K562 (cell line): ENCODE measurements at regions not wholly inside any gene's neighbourhood (a gene's known extent, or its start where the extent isn't known, plus 50 kb on each side); places are given as distances from the start of the nearest gene placed in this dataset.
"Not testable (repeated sequence)": the region's sequence is repeated elsewhere in the genome, so short reads cannot be mapped to it uniquely, and the experiment has no call there.

ENCODE experiments used
- ATAC-seq: fragments of 200-7000 bp; cut with Tn5 transposase; 3 replicates; pipeline ENCODE4 v1.9.1; 2020; ENCODE audit warnings: moderate library complexity
- BruUV-seq: library from RNA; stranded (reverse); fragments of 400-500 nt; replicated peaks from 2 replicates; lab custom pipeline; 2021; lab: Mats Ljungman, UMichigan
- CTCF ChIA-PET: fragments of 300-600 bp; formaldehyde crosslinking; extraction: SDS; loops from one replicate; lab custom pipeline; 2021; ENCODE audit warnings: low intra/inter-chr PET ratio; lab: Yijun Ruan, JAX
- POLR2A ChIA-PET: fragments of 300-600, 350-650 bp; sonication (Branson Sonifier 250); formaldehyde crosslinking; extraction: SDS; loops from one replicate; lab custom pipeline; 2021; ENCODE audit warnings: antibody characterized with exemption, inconsistent platforms; lab: Yijun Ruan, JAX
- DNase-seq, 4 experiments: peaks; one replicate each; pipeline versions ENCODE4 v3.0.0 to v3.0.0-alpha.2; 2011 to 2018; ENCODE audit warnings: low spot score in 3 of 4, mixed read lengths in 3 of 4; ENCODE audit errors: extremely low read depth in 1 of 4
- FAIRE-seq: peaks from 2 replicates; lab custom pipeline; 2011; peaks lifted over from hg19 to GRCh38; lab: Jason Lieb, UNC
- H2AFZ ChIP-seq: 2 replicates; pipeline ENCODE4 v1.6.0; 2011; ENCODE audit warnings: low read depth, low read length, control low read depth, inconsistent platforms
- H3K27ac ChIP-seq: fragments of 200-600 bp; 3 replicates; pipeline ENCODE4 v1.8.0; 2011; ENCODE audit warnings: low read depth, mild to moderate bottlenecking, control low read depth, inconsistent platforms, low read length, moderate library complexity, mixed read lengths; ENCODE audit errors: extremely low read depth
- H3K27me3 ChIP-seq, 2 experiments: fragments of 300-600 bp in 1 of 2; 2 replicates in 1 of 2; 3 replicates in 1 of 2; pipeline versions ENCODE4 v1.6.0 to v1.8.0; 2011; ENCODE audit warnings: inconsistent platforms in 2 of 2, low read length in 2 of 2, mild to moderate bottlenecking in 1 of 2, mixed read lengths in 1 of 2, moderate library complexity in 1 of 2; ENCODE audit not compliant: control insufficient read depth in 2 of 2, insufficient read depth in 2 of 2
- H3K36me3 ChIP-seq: fragments of 300-600 bp; 3 replicates; pipeline ENCODE4 v1.8.0; 2011; ENCODE audit warnings: mild to moderate bottlenecking, low read length, inconsistent platforms; ENCODE audit not compliant: control insufficient read depth, insufficient read depth
- H3K4me1 ChIP-seq, 2 experiments: fragments of 200-600 bp in 1 of 2; replicated peaks in 1 of 2; 2 replicates in 1 of 2; 3 replicates in 1 of 2; pipeline versions ENCODE4 v1.5.1 to v1.8.0; 2011; ENCODE audit warnings: inconsistent platforms in 2 of 2, low read length in 2 of 2, mild to moderate bottlenecking in 1 of 2, mixed read lengths in 1 of 2, moderate library complexity in 1 of 2; ENCODE audit not compliant: control insufficient read depth in 2 of 2, insufficient read depth in 2 of 2
- H3K4me2 ChIP-seq: 2 replicates; pipeline ENCODE4 v1.6.1; 2011; ENCODE audit warnings: low read length, control low read depth, inconsistent platforms, mixed read lengths; ENCODE audit not compliant: insufficient read depth
- H3K4me3 ChIP-seq: fragments of 200-600 bp; sonication (generic), shearing (Covaris generic); 2 replicates; pipeline ENCODE4 v1.5.1; 2016; ENCODE audit warnings: control low read depth, inconsistent platforms
- H3K79me2 ChIP-seq: fragments of 200-600 bp; 3 replicates; pipeline ENCODE4 v1.8.0; 2011; ENCODE audit warnings: low read length, inconsistent platforms; ENCODE audit not compliant: control insufficient read depth, insufficient read depth
- H3K9ac ChIP-seq, 2 experiments: 2 replicates each; pipeline versions ENCODE4 v1.6.0 to v1.6.1; 2011; ENCODE audit warnings: low read depth in 2 of 2, low read length in 2 of 2, control low read depth in 1 of 2, inconsistent platforms in 1 of 2, mild to moderate bottlenecking in 1 of 2, mixed read lengths in 1 of 2; ENCODE audit not compliant: insufficient read depth in 1 of 2
- H3K9me1 ChIP-seq: one replicate; pipeline ENCODE4 v1.6.0; 2011; ENCODE audit warnings: inconsistent platforms, mild to moderate bottlenecking, low read length, moderate library complexity; ENCODE audit not compliant: control insufficient read depth, insufficient read depth
- H3K9me3 ChIP-seq: replicated peaks from 2 replicates; pipeline ENCODE4 v1.5.1; 2011; ENCODE audit warnings: low read depth, low read length, inconsistent platforms; ENCODE audit not compliant: control insufficient read depth, insufficient read depth
- H4K20me1 ChIP-seq: replicated peaks from 2 replicates; pipeline ENCODE4 v1.6.1; 2011; ENCODE audit warnings: low read length, inconsistent platforms, mixed read lengths; ENCODE audit not compliant: control insufficient read depth, insufficient read depth
- IRF2 ChIP-seq: sonication (generic); formaldehyde crosslinking; IDR thresholded peaks from 2 replicates; pipeline ENCODE4 v1.8.1; 2022; ENCODE audit warnings: mild to moderate bottlenecking, missing genetic modification reagents
- PHTF2 ChIP-seq: fragments of 250-450 bp; sonication (Bioruptor Pico); IDR thresholded peaks from 2 replicates; pipeline ENCODE4 v1.5.0; 2021; ENCODE audit warnings: mild to moderate bottlenecking
- ZNF707 ChIP-seq: fragments of 250-450 bp; sonication (Bioruptor Pico); conservative IDR thresholded peaks from 2 replicates; pipeline ENCODE4 v1.8.0; 2022; ENCODE audit warnings: inconsistent platforms, mild to moderate bottlenecking, moderate library complexity
- WGBS: fragments of 100-300 bp; shearing (Covaris generic); methylation state at CpG from one replicate; pipeline ENCODE4 v1.1.6; 2016; ENCODE audit warnings: low coverage, mixed read lengths; ENCODE audit not compliant: insufficient coverage; ENCODE audit errors: missing lambda C conversion rate; 5-methylcytosine and 5-hydroxymethylcytosine counted together
- in situ Hi-C: fragments of 300-500 bp; cut with MboI; formaldehyde crosslinking; loops from 4 replicates; pipeline ENCODE4 v1.15.0; 2018; ENCODE audit warnings: inconsistent platforms, mixed read lengths
- intact Hi-C: fragments of 100-400 bp; cut with micrococcal nuclease; formaldehyde crosslinking; loops from 2 replicates; pipeline ENCODE4 v1.14.2; 2022

- no peak overlapping the region for H3K9ac ChIP-seq
- no peak overlapping the region for H3K4me3 ChIP-seq
- H3K9me3 ChIP-seq: no peaks in the 10 kb centered on the region
- intact Hi-C loops (no loop called here), in situ Hi-C loops (no loop called here)
- TF ChIP-seq IRF2 (no peak), PHTF2 (CRISPR knock-in tag) (no peak)
- H3K36me3 ChIP-seq: no peaks in the 10 kb centered on the region
- CTCF ChIA-PET: no interaction called here
- H3K9me1 ChIP-seq: no peaks in the 10 kb centered on the region
- no peak overlapping the region for H2AFZ ChIP-seq
- no peak for DNase-seq
- BruUV-seq: no TSS peak
- POLR2A ChIA-PET: no interaction called here
- 0% methylated on average over 4 of the region's 4 CpGs for WGBS
- no peak for ATAC-seq
- no peak overlapping the region for H3K4me2 ChIP-seq
- no peaks in the 10 kb centered on the region for H3K4me1 ChIP-seq
- FAIRE-seq: no peak
- no peaks in the 10 kb centered on the region for H3K79me2 ChIP-seq
- no peaks in the 10 kb centered on the region for H3K27me3 ChIP-seq
- H3K27ac ChIP-seq: no peak overlapping the region
- no peaks in the 10 kb centered on the region for H4K20me1 ChIP-seq
Measured at GRCh38 chr9:102428305-102428704, 566.8 kb upstream of the CYLC2 start.

GRCh38 chr9:102416251-102416650 lies 578.9 kb upstream of the CYLC2 start:
- H3K9me1 ChIP-seq, intact Hi-C loops, CTCF ChIA-PET, H3K4me3 ChIP-seq, DNase-seq, H3K27ac ChIP-seq, H3K36me3 ChIP-seq, H3K27me3 ChIP-seq, in situ Hi-C loops, H3K4me2 ChIP-seq, H3K4me1 ChIP-seq, FAIRE-seq, H4K20me1 ChIP-seq, H2AFZ ChIP-seq, H3K79me2 ChIP-seq, H3K9ac ChIP-seq, ATAC-seq, BruUV-seq, POLR2A ChIA-PET, H3K9me3 ChIP-seq: not testable (repeated sequence)
- TF ChIP-seq ZNF707 (CRISPR knock-in tag): peak; percentile 95
- WGBS: 4% methylated on average over 3 of the region's 3 CpGs
